ENCODE measurements at regions not wholly inside any gene's neighbourhood (a gene's known extent, or its start where the extent isn't known, plus 50 kb on each side); places are given as distances from the start of the nearest gene placed in this dataset.

GRCh38 chr7:57364933-57365710 lies 84.9 kb upstream of the ZNF716 start:
- peaks cover 12% of the 10 kb centered on the region for H3K36me3 Mint-ChIP-seq (ENCODE audit: low read depth)
- no peak overlapping the region for H3K4me3 Mint-ChIP-seq
- H3K27ac Mint-ChIP-seq: no peak overlapping the region
- peaks cover 3% of the 10 kb centered on the region for H3K27me3 Mint-ChIP-seq (ENCODE audit: low read depth)
- H3K4me1 Mint-ChIP-seq: no peaks in the 10 kb centered on the region
- peaks cover 74% of the 10 kb centered on the region for H3K9me3 Mint-ChIP-seq
- no peak for TF ChIP-seq CTCF (IDR thresholded peaks at IDR 0.05; ENCODE audit: unreplicated experiment in 3 of 3)

DNA sequence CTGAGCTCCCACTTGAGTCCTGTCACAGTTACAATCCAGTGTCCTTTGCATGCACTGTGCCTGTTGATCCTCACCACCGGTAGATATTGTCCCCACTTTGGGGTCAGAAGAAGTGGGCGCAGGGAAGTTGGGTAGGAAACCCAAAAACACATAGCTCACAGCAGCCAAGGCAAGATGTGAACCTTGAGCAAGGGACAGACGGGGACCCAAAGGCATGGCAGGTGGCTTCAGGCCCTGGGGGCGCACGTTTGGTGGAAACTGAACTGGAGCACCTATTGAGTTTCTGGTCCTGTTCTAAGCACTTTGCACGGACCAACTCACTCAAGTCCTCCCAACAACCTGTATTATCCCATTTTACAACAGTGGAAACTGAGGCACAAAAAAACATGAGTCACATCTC lies 82.8 kb upstream of the ZNF716 start:
- Mint-ChIP-seq H3K4me1 (no peaks in the 10 kb centered on the region), H3K27ac (no peak overlapping the region), H3K4me3 (no peak overlapping the region), H3K36me3 (ENCODE audit: low read depth) (peaks cover 8% of the 10 kb centered on the region), H3K27me3 (ENCODE audit: low read depth) (peaks cover 3% of the 10 kb centered on the region), H3K9me3 (peaks cover 71% of the 10 kb centered on the region)
- no peak for TF ChIP-seq CTCF (IDR thresholded peaks at IDR 0.05; ENCODE audit: unreplicated experiment in 3 of 3)

DNA sequence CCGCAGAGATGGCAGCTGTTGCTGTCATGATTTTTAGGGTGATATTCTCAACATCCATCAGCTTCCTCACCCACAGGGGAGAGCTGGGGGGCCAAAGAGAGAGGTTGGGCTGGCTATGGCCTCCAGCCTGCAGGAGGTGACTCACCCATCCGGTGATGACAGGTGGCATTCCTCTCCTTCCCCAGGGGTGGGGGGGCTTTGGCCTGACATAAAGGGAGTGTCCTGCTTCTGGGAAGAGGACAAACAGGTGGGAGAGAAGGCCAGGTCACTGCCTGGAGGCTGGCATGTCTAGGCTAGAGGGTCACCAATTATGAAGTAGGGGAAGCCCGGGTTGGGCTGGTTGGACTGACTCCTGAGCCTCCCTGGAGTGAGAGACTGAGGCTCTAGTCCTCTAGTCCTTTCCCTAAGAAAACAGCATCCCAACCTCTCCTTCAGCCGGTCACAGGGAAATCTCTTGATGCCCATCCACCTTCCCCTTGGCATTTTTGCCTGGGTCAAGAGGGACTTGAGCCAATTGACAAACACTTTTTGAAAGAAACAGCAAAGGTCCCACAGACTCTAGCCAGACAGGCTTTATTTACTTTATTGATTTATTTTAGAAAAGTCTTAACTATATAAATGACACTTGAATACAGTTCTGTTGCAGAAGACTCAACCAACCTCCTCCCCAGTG lies 79.8 kb upstream of the ZNF716 start:
- Mint-ChIP-seq H3K4me3 (no peak overlapping the region), H3K27me3 (ENCODE audit: low read depth) (peaks cover 3% of the 10 kb centered on the region), H3K4me1 (no peaks in the 10 kb centered on the region), H3K9me3 (peaks cover 67% of the 10 kb centered on the region), H3K27ac (no peak overlapping the region), H3K36me3 (ENCODE audit: low read depth) (peaks cover 6% of the 10 kb centered on the region)
- no peak for TF ChIP-seq CTCF (IDR thresholded peaks at IDR 0.05; ENCODE audit: unreplicated experiment in 3 of 3)

GRCh38 chr7:57370739-57371098 lies 79.3 kb upstream of the ZNF716 start:
- no peak for TF ChIP-seq CTCF (IDR thresholded peaks at IDR 0.05; ENCODE audit: unreplicated experiment in 3 of 3)
- Mint-ChIP-seq H3K27ac (no peak overlapping the region), H3K36me3 (ENCODE audit: low read depth) (peaks cover 6% of the 10 kb centered on the region), H3K4me3 (no peak overlapping the region), H3K9me3 (peaks cover 66% of the 10 kb centered on the region), H3K4me1 (no peaks in the 10 kb centered on the region), H3K27me3 (ENCODE audit: low read depth) (peaks cover 3% of the 10 kb centered on the region)

GRCh38 chr7:57375783-57376182 lies 74.2 kb upstream of the ZNF716 start:
- no peaks in the 10 kb centered on the region for H3K4me1 Mint-ChIP-seq
- H3K27me3 Mint-ChIP-seq (ENCODE audit: low read depth): peaks cover 3% of the 10 kb centered on the region
- H3K36me3 Mint-ChIP-seq (ENCODE audit: low read depth): peaks cover 10% of the 10 kb centered on the region
- no peak overlapping the region for H3K27ac Mint-ChIP-seq
- TF ChIP-seq CTCF (IDR thresholded peaks at IDR 0.05; ENCODE audit: unreplicated experiment in 3 of 3): no peak
- H3K4me3 Mint-ChIP-seq: no peak overlapping the region
- peaks cover 59% of the 10 kb centered on the region for H3K9me3 Mint-ChIP-seq

- peaks cover 9% of the 10 kb centered on the region for H3K36me3 Mint-ChIP-seq (ENCODE audit: low read depth)
- no peak overlapping the region for H3K27ac Mint-ChIP-seq
- H3K4me1 Mint-ChIP-seq: no peaks in the 10 kb centered on the region
- H3K9me3 Mint-ChIP-seq: peaks cover 56% of the 10 kb centered on the region
- H3K4me3 Mint-ChIP-seq: no peak overlapping the region
- TF ChIP-seq CTCF (IDR thresholded peaks at IDR 0.05; ENCODE audit: unreplicated experiment in 3 of 3): no peak
- no peaks in the 10 kb centered on the region for H3K27me3 Mint-ChIP-seq (ENCODE audit: low read depth)
These were observed 68.4 kb upstream of the ZNF716 start for GRCh38 chr7:57381581-57381980.

Measured in nephron (organoid).